ENCODE measurements at regions not wholly inside any gene's neighbourhood (a gene's known extent, or its start where the extent isn't known, plus 50 kb on each side); places are given as distances from the start of the nearest gene placed in this dataset.

DNA sequence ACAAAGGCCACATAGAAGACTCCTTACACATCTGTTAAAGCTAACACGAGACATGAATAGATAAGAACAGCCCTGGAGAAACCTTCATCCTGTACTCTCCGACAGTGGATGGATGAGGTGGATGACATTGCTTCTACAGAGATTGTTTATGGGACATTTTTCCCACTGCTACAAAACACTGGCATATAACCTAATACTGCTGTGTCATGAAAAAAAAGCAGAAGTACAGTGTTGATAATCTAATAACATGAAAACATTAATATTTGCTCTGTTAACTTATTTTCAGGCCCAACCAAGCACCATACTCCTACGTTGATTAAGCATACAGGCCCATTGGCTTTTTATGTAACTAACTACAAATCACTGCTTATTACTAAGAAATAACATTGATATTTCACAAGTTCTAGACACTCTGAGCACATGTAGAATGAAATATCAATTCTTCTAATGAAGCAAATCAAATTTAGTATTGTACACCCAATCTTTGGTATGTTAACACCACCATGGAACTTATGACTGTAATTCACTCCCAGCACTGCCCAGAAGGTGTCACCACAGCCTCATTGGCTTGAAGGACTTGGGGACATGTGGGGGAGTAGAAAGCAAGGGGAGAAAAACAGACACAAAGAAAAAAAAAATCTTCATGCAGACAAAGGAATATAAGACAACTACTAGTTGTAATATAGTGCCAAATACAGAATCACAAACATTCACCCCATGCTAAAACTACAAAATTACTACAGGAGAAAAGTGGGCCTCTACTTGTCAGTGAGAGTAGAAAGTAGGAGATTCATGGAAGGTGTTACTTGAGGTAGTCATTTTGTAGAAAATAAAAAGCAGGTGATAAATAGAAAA is 330.0 kb upstream of the PMFBP1 start:
- TF ChIP-seq, protein P1, sequence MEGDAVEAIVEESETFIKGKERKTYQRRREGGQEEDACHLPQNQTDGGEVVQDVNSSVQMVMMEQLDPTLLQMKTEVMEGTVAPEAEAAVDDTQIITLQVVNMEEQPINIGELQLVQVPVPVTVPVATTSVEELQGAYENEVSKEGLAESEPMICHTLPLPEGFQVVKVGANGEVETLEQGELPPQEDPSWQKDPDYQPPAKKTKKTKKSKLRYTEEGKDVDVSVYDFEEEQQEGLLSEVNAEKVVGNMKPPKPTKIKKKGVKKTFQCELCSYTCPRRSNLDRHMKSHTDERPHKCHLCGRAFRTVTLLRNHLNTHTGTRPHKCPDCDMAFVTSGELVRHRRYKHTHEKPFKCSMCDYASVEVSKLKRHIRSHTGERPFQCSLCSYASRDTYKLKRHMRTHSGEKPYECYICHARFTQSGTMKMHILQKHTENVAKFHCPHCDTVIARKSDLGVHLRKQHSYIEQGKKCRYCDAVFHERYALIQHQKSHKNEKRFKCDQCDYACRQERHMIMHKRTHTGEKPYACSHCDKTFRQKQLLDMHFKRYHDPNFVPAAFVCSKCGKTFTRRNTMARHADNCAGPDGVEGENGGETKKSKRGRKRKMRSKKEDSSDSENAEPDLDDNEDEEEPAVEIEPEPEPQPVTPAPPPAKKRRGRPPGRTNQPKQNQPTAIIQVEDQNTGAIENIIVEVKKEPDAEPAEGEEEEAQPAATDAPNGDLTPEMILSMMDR (tag by site-specific recombination; IDR thresholded peaks at IDR 0.05) = peak; percentile 80
- TF ChIP-seq, protein P2, sequence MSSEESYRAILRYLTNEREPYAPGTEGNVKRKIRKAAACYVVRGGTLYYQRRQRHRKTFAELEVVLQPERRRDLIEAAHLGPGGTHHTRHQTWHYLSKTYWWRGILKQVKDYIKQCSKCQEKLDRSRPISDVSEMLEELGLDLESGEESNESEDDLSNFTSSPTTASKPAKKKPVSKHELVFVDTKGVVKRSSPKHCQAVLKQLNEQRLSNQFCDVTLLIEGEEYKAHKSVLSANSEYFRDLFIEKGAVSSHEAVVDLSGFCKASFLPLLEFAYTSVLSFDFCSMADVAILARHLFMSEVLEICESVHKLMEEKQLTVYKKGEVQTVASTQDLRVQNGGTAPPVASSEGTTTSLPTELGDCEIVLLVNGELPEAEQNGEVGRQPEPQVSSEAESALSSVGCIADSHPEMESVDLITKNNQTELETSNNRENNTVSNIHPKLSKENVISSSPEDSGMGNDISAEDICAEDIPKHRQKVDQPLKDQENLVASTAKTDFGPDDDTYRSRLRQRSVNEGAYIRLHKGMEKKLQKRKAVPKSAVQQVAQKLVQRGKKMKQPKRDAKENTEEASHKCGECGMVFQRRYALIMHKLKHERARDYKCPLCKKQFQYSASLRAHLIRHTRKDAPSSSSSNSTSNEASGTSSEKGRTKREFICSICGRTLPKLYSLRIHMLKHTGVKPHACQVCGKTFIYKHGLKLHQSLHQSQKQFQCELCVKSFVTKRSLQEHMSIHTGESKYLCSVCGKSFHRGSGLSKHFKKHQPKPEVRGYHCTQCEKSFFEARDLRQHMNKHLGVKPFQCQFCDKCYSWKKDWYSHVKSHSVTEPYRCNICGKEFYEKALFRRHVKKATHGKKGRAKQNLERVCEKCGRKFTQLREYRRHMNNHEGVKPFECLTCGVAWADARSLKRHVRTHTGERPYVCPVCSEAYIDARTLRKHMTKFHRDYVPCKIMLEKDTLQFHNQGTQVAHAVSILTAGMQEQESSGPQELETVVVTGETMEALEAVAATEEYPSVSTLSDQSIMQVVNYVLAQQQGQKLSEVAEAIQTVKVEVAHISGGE (tag by site-specific recombination; conservative IDR thresholded peaks at IDR 0.05; ENCODE audit: low read depth) = no peak
- TF ChIP-seq GLIS1 (tag by site-specific recombination; IDR thresholded peaks at IDR 0.05) = no peak
- TF ChIP-seq, protein P3, sequence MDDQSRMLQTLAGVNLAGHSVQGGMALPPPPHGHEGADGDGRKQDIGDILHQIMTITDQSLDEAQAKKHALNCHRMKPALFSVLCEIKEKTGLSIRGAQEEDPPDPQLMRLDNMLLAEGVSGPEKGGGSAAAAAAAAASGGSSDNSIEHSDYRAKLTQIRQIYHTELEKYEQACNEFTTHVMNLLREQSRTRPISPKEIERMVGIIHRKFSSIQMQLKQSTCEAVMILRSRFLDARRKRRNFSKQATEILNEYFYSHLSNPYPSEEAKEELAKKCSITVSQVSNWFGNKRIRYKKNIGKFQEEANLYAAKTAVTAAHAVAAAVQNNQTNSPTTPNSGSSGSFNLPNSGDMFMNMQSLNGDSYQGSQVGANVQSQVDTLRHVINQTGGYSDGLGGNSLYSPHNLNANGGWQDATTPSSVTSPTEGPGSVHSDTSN (CRISPR knock-in tag; IDR thresholded peaks at IDR 0.05) = no peak
